GM18868 (cell line): ENCODE measurements at regions not wholly inside any gene's neighbourhood (a gene's known extent, or its start where the extent isn't known, plus 50 kb on each side); places are given as distances from the start of the nearest gene placed in this dataset.
"Not testable (repeated sequence)": the region's sequence is repeated elsewhere in the genome, so short reads cannot be mapped to it uniquely, and the experiment has no call there.

Experiments
- ATAC-seq: cut with Tn5 transposase; IDR thresholded peaks from one replicate; pipeline ENCODE4 v1.9.1; 2021; ENCODE audit warnings: mild to moderate bottlenecking, moderate library complexity; ENCODE audit not compliant: unreplicated experiment

DNA sequence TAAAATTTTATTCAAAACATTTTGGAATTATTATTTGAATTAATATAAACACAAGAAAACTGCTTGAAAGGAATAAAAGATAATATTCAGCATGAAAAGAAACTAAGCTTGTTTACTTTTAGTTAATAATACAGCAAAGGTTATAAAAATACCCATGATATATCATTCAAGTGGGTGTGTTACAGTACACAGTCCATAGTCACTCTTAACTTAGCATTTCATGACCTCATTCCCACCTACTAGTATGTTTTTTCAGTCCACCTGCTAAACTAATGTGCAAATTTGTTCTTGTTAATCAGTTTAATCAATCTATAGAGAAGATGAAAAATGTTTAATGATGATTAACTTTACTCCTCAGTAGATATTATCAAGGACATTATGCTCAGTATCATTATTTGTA, 841.4 kb upstream of the EPHA7 start:
- no peak for ATAC-seq

DNA sequence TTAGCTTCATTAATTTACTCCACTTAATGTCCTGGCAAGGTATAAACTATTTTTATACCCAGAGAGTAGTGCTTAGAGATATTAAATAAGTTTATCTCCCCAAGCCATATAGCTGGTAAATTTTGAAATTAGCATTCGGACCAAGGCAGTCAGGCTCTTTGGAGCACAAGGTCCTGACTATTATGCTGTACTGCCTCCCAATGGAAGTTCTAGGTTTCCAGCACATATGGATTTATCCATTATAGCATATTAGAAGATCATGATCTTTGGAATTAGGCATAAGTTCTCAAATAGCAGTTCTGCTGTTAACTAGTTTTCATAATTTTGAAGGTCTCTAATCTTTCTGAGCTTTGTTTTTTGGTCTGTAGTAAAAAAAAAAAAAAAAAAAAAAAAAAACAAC, 835.3 kb upstream of the EPHA7 start:
- no peak for ATAC-seq

DNA sequence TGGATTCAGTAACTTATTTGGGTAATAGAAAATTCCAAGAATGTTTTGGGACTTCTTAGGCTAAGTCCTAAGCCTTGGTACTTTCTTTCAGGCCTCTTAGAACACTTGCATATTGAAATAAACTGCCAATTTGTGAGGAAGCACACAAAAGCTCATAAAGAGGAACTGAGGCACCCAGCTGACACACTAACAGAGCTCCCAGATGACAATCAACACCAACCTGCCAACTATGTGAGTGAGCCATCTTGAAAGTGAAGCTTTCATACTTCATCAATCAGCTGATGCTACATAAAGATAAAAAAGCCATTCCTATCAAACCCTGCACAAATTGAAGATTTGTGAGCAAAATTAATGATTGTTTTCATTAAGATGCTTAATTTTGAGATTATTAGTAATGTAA, 832.5 kb upstream of the EPHA7 start:
- peak; percentile 95 for ATAC-seq

DNA sequence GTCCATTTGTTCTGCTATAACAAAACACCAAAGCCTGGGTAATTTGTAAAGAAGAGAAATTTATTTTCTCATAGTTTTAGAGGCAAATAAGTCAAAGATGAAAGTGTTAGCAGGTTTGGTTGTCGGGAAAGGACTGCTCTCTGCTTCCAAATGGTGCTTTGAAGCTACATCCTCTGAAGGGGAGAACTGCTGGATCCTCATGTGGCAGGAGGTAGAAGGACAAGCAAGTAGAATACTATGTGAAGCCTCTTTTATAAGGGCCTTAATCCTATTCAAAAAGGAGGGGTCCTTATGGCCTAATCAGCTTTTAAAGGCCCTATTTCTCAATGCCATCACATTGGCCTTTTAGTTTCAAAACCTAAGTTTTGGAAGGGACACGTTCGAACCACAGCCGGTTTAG, 826.0 kb upstream of the EPHA7 start:
- no peak for ATAC-seq

DNA sequence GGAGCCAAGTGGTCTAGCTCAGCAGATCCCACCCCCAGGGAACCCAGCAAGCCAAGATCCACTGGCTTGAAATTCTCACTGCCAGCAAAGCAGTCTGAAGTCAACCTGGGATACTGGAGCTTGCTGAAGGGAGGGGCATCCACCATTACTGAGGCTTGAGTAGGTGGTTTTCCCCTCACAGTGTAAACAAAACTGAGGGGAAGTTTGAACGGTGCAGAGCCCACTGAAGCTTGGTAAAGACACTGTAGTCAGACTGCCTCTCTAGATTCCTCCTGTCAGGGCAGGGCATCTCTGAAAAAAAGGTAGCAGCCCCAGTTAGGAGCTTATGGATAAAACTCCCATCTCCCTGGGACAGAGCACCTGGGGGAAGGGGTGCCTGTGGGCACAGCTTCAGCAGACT, 819.5 kb upstream of the EPHA7 start:
- peak; percentile 98 for ATAC-seq

DNA sequence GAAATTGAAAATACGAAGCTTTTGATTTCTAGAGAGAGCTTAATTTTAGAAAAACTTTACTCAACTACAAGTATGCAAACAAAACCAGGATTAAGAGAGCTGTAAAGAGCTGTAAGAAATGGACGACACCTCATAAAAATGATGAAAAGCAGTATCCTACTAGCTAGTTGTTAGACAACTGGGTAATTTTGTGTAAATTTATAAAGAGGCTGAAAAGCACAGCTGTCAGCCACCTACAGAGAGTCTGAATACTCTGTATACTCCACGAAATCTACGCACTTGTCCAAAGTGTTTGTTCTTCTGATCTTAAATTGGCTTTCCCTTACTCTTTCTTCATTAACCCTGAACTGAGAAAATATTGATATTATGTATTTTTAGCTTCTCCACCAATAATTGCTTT, 808.4 kb upstream of the EPHA7 start:
- no peak for ATAC-seq

DNA sequence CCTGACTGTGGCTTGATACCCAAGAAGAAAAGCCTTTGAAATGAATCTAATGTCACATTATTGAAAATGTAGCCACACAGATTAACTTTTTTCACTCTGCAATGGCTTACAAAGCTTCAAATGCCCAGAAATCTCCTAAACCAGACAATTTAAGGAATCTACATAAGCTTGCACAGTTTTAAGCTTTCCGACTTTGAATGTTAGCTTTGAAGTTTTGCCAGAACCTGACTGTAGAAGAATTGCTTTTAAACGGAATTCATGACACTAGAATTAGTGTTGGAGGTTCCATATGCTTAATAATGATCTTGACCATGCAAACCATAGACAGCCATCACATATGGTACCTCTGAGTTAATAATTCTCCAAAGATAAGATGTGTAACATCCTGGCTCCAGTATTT, 798.5 kb upstream of the EPHA7 start:
- no peak for ATAC-seq

DNA sequence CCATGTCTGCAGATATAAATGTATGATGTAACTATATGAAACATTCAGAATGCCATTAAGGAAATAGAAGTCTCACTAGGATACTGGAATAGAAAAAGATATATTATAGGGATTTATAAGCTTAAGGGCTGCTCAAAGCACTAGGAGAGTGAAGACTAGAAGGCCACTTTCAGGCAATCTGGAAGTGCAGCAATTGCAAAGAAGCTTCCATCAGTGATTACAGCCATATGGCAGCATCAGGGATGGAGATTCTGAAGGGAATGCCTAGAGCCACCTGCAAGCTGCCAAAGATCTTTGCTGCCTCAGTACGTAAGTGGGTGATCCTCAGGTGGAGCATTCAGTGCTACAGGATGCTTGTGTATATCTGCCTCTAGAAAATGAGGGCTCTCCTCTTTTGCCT, 796.2 kb upstream of the EPHA7 start:
- no peak for ATAC-seq

DNA sequence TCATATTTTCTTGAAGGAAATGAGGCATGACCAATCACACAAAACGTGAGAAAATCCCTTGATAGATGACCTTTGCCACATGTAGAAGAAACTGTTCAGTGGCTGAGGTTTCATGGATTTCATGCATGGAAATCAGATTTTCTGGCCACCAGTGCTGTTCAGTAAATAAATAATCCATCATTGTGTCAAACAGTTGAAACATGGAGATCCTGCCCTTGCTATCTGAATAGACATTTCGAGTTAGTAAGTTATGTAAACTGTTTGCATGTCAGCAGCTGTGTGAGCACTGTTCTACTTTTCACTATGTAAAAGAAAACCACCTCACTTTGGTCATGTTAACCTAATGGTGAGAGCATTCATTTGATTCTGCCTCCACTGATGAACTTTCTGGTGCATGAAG, 793.9 kb upstream of the EPHA7 start:
- ATAC-seq, result no peak

DNA sequence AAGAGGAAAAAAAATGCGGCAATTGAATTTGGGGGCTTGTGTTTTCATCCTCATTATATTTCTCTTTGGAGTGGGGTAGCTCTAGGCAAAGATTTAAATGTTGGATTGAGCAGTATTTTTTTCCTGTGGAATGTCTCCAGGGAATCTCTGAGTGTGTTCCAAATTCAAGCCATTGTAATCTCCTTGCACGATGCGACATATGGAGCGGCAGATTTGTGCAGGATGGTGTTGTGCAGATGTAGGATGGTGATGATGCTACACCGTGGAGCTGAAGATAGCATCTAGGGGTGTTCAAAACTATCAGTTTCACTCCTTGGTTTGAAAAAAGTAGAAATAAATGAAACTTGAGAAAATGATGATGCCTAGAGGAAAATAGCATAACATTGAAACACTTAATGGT, 777.5 kb upstream of the EPHA7 start:
- no peak for ATAC-seq

DNA sequence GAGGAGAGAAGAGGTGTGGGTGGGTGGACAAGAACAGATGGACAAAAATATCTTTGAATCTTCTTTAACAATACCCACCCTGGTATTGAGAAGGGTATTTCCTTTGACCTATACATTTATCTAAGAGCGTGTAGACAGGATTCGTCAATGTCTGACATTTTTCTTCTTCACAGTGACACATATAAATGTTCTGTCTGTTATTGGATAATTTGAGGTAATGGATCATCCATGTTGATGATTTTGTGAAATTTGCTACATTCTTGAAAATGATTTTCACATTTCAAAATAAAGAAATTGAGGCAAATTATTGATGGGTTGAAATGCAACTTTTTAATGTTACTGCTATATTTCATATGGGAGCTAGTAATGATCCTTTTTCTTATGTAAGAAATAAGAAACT, 770.7 kb upstream of the EPHA7 start:
- ATAC-seq, result no peak

DNA sequence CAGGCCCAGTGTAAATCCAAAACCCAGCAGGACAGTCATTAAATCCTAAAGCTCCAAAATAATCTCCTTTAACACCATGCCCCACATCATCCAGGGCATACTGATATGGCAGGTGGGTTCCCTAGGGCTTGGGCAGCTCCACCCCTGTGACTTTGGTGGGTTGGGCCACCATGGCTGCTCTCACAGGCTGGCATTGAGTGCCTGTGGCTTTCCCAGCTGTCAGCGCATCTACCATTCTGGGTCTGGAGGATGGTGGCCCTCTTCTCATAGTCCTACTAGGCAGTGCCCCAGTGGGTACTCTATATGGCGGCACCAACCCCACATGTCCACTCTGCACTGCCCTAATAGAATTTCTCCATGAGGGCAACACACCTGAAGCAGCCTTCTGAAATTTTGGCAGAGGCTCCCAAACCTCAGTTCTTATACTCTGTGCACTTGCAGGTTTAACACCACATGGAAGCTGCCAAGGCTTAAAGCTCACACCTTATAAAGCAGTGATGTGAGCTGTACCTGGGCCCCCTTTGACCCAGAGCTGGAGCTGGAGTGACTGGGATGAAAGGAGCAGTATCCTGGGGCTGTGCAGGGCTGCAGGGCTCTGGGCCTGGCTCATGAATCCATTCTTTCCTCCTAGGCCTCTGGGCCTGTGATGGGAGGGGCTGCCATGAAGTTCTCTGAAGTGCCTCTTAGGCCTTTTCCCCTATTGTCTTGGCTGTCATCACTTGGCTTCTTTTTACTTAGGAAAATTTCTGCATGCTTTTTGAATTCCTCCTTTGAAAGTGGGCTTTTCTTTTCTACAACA, 765.5 kb upstream of the EPHA7 start:
- ATAC-seq, result no peak

DNA sequence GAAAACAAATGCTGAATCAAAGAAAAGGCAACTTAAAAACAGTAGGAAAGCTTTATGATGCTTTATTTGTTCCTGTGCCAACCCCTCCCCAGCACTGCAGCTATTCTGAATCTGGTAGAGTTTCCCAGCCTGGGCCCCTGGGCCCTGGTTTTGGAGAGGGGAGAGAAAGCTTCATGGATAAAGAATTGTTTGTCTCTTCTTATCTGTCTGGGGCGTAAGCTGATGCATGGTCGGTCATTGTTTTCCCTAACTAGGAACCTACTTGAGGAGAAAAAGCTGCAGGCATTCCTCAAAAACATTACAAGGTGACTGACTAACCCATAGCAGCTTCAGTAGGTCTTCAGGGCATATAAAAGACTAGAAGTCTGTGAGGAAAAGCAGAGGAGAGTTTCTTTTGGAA, 758.1 kb upstream of the EPHA7 start:
- no peak for ATAC-seq

DNA sequence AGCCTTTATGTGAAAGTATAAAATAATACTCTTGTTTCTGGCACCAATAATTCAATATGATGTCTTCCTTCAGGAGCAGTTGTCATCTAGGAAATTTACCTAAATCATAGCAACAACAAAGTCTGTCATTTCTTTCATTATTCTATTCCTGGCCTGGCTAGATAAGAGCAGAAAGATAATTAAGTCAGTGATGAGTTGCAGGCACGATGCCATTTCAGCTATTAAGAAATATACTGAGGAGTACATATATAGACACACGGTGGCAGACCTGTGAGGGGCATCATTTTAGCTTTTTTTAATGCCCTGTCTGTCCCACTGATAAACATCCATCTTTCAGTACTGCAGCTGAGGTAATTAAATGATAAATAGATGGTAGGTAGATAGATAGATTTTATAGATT, 756.1 kb upstream of the EPHA7 start:
- ATAC-seq, result no peak

DNA sequence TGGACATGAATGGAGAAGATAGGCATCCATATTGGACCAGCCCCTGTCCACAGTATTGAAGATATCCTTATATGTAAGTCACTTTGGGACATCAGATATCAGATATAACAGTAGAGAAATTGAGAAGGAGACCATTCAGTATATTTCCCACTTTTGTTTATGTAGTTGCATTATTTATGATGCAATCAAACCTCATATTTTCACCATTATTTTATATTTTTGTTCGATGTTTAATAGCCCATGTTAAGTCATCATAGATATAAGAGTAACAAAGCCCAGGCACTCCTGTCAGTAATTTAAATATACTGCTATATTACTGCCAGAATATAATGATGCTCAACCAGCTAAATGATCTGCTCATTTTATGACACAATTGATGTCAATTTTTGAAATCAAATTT, 744.5 kb upstream of the EPHA7 start:
- ATAC-seq, result no peak

DNA sequence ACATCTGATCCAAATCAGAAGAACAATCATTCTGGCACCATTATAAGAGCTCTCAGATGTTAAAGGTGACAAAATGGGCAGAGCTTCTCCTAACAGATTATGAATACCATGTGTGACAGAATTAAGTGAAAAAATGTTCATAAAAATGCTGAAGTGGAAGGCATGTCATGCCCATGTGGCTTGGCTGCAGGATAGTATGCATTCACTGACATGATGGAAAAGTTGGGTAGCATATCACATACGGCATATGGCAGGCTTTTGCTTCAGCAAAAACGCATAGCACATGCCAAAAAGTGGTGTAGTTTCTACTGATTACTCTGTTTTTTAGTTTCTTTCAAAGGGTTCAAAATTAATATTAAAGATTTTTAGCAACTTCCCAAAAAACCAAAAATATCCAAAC, 731.5 kb upstream of the EPHA7 start:
- no peak for ATAC-seq

DNA sequence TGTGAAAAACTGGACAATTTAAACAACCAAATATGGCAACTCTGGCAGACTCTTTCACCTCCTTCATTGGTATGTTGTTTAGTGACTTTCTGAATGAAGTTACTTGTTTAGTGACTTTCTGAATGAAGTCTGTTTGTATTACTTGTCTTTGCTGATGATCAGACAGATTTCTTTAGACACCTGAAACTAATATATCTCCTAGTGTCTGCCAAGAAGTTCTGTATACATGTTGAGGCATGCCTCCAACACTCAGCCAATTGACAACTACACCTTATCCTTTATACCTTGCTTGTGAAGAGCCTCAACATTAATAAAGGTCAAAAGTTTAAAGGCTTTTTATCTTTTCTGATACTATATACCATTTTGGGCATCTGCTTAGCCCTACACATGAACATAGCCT, 725.4 kb upstream of the EPHA7 start:
- ATAC-seq, result no peak

DNA sequence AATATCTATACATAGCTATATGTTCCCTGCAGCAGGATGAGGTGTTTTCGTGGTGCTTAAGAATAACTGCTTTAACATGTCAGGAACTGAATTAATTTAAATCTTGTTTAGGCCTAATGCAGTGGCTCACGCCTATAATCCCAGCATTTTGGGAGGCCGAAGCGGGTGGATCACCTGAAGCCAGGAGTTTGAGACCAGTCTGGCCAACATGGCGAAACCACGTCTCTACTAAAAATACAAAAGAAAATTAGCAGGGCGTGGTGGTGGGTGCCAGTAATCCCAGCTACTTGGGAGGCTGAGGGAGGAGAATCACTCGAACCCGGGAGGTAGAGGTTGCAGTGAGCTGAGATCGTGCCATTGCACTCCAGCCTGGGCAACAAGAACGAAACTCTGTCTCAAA, 717.8 kb upstream of the EPHA7 start:
- ATAC-seq, result not testable (repeated sequence)

DNA sequence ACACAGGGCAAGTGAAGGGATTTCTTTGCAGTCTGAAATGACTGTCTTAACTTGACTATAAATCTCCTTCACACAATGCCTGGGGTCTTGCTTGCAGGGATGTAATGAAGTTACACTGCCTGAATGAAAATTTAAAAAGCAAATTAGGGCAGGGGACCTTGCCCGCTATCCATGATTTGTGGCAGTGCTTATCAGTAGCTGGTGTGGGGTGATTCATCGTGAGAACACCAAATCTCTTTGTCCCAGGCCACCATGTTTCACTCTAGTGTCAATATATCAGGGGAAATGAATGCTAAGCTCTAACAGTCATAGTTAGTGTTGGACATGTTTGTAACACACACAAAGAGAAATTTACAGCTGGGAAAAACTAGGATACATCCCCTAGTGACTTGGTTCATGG, 713.7 kb upstream of the EPHA7 start:
- no peak for ATAC-seq

DNA sequence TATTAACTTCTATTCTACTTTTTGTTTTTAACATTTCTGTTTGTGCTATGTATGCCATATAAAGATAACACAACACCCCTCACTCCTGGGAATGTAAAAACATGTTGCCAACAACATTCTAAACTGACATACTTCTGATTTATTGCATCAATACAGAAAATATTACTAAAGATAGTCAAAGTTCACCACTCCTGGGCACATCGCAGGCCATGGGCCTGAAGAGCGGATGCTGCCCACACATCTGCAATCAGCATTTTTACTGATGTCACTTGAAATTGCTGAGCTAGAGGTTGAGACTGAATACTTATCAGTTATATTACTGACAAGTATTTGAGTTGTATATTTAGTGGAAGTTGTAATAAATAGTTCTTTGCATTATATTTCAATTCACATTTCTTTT, 711.9 kb upstream of the EPHA7 start:
- ATAC-seq, result no peak

DNA sequence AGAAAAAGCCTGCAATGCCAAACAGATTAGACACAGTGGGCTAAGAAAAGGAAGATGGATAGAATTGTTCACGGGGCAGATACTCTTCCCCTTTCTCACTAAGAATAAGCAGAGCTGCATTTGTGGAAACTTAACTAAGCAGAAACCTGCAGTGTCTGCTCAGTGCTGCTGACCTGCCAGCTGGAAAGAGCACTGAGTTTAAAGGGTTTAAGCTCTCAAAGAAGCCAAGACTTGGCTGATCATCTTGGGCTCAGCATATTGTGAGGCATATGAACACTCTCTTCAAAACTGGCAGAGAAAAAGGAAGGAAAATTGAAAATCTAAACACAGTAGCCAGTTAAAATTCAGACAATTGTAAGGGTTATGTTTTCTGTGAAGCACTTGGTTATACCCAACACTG, 711.1 kb upstream of the EPHA7 start:
- ATAC-seq, result no peak

DNA sequence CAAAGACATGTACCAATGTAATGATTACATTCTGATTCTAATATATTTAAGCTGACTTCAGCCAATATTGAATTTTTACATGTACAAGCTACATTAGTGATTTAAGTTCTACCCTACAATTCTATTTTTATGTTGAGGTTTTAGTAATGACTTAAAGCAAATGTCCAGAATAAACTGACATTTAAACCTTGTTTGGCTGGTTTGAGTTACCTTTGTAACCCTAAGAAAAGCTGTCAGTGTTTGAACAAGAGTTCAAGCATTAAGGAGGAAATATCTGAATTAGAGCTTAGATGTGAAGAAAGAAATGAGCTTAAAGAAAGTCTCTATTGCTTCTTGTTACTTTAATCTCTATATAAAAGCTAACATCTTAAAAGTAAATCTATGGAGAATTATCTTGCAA, 710.6 kb upstream of the EPHA7 start:
- no peak for ATAC-seq

DNA sequence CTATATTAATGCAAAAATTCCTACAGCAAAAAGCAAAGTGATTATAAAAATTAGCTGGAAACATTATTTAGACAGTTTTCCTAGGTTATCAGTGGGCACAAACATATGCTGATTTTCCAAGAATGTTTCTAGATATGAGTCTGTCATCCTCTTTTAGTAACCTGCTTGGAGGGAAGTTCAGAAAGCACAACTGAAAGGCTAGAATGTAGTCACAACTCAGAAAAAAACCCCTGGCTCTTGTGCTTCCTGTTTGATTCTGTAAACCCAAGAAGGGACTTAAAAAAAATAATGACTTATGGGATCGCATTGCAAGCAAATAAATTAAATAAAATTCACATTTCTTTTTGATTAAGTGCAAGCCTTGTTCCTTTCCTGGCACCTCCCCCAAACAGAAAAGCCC, 708.4 kb upstream of the EPHA7 start:
- peak; percentile 70 for ATAC-seq
